ENCODE measurements at regions not wholly inside any gene's neighbourhood (a gene's known extent, or its start where the extent isn't known, plus 50 kb on each side); places are given as distances from the start of the nearest gene placed in this dataset.
"Not testable (repeated sequence)": the region's sequence is repeated elsewhere in the genome, so short reads cannot be mapped to it uniquely, and the experiment has no call there.

DNA sequence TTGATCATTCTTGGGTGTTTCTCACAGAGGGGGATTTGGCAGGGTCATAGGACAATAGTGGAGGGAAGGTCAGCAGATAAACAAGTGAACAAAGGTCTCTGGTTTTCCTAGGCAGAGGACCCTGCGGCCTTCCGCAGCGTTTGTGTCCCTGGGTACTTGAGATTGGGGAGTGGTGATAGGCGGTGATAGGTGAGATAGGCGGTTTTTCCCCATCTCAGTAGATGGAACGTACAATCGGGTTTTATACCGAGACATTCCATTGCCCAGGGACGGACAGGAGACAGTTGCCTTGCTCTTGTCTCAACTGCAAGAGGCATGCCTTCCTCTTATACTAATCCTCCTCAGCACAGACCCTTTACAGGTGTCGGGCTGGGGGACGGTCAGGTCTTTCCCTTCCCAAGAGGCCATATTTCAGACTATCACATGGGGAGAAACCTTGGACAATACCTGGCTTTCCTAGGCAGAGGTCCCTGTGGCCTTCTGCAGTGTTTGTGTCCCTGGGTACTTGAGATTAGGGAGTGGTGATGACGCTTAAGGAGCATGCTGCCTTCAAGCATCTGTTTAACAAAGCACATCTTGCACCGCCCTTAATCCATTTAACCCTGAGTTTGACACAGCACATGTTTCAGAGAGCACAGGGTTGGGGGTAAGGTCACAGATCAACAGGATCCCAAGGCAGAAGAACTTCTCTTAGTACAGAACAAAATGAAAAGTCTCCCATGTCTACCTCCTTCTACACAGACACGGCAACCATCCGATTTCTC lies 86.2 kb downstream of the OR2B2 start:
- DNase-seq, result not testable (repeated sequence)

DNA sequence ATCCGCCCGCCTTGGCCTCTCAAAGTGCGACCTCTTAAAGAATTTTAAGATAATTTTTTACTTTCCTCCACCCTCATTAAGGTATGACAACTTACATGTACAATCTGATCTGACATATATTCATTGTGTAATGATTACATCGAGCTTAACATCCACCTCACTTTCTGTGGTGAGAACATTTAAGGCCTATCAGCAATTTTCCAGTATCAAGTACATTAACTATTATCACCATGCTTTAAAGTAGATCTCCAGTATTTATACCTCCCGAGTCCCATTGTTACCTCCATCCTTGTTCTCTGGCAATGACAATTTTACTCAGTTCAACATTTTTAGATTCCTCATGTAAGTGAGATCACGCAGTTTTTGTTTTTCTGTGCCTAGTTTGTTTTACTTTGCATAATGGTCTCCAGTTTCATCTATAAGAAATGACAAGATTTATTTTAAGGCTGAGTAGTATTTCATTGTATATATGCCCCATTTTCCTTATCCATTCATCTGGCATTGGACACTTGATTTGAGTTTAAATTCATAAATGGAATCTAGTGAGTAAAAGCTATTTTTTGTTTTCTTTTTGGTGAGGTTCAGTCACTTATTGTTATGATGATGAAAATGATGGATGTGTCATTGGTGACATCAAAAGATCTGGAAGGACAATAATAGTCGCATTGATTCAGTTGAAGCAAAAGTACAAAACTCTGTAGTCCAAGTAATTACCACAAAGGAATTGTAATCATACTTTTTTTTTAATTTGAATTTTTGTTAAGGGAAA lies 87.0 kb downstream of the OR2B2 start:
- peak; percentile 31 for DNase-seq

DNA sequence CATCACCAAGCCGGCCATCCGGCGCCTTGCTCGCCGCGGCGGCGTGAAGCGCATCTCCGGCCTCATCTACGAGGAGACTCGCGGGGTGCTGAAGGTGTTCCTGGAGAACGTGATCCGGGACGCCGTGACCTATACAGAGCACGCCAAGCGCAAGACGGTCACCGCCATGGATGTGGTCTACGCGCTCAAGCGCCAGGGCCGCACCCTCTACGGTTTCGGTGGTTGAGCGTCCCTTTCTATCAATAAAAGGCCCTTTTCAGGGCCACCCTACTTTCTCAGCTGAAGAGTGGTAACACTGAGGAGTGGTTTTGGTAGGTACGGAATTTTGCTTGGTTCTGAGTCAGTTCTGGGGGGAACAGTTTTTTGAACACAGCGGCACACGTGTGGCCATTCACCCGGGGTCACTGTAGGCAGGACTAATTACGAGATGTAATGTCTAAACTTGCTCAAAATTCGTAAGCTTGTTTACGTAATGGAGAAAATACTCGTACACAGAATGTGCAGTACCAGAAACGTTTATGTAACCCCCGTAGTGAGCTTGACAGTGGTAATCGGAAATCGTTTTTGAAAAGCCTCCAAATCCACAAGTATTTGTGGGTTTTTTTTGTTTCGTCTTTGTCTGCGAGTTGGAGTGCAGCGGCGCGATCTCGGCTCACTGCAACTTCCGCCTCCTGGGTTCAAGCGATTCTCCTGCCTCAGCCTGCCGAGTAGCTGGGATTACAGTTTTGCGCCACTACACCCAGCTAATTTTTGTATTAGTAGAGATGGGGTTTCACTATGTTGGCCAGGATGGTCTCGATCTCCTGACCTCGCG lies 87.8 kb downstream of the OR2B2 start:
- DNase-seq, result peak; percentile 63

DNA sequence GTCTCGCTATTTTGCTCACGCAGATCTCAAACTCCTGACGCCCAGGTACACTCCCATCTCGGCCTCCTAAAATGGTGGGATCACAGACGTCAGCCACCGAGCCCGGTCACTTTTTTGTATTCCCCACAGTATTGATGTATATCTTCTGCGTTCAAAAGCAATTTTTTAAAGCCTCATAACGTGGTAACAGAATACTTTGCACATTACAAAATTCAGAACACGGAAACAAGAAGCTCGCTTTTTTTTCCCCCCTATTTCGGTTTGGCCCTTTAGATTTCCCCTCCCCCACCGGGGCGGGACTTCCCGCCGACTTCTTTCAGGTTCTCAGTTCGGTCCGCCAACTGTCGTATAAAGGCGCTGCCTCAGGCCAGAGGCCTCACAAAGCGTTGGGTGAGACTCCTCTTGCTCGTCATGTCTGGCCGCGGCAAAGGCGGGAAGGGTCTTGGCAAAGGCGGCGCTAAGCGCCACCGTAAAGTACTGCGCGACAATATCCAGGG lies 88.4 kb downstream of the OR2B2 start:
- DNase-seq, result peak; percentile 77

DNA sequence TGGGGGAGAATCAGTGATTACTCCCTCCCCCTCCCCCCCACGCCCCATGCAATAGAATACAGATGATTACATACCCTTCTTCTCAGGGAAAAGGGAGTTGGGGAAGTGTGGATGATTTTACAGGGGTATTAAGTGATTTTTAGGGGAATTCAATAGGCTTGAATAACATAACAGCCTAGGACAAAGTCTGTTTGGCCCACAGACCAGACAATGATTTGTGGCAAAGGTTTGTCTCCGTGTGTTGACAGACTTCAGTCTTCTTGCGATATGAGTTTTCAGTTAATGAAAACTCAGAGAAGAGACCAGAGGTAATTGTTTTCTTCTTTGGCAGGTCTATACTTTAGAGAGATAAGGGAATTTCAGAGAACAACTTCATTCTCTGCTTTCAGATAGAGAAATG lies 95.3 kb downstream of the OR2B2 start:
- DNase-seq, result no peak

DNA sequence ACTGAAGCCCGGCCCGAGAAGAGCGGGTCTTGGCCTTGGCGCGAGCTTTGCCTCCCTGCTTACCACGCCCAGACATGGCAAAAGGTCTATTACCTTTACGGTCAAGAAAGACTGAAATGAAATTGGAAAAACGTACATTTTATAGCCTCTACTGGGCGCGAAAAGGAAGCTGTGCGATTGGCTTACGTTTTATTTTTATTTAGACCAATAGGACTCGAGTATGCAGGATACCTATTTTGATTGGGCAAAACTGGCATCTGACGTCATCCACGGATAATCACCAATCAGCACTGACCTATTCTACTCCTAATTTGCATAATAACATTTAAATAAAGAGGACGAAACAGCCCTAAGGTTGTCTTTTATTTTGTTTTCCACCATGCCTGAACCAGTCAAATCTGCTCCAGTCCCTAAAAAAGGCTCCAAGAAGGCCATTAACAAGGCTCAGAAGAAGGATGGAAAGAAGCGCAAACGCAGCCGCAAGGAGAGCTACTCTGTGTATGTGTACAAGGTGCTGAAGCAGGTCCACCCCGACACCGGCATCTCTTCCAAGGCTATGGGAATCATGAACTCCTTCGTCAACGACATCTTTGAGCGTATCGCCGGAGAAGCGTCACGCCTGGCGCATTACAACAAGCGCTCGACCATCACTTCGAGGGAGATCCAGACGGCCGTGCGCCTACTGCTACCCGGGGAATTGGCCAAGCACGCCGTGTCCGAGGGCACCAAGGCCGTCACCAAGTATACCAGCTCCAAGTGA lies 97.4 kb downstream of the OR2B2 start:
- no peak for DNase-seq

DNA sequence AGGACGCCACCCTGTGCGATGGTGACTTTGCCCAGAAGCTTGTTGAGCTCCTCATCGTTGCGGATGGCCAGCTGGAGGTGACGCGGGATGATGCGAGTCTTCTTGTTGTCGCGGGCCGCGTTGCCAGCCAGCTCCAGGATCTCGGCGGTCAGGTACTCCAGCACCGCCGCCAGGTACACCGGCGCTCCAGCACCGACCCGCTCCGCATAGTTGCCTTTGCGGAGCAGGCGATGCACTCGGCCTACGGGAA lies 97.9 kb downstream of the OR2B2 start:
- not testable (repeated sequence) for DNase-seq

DNA sequence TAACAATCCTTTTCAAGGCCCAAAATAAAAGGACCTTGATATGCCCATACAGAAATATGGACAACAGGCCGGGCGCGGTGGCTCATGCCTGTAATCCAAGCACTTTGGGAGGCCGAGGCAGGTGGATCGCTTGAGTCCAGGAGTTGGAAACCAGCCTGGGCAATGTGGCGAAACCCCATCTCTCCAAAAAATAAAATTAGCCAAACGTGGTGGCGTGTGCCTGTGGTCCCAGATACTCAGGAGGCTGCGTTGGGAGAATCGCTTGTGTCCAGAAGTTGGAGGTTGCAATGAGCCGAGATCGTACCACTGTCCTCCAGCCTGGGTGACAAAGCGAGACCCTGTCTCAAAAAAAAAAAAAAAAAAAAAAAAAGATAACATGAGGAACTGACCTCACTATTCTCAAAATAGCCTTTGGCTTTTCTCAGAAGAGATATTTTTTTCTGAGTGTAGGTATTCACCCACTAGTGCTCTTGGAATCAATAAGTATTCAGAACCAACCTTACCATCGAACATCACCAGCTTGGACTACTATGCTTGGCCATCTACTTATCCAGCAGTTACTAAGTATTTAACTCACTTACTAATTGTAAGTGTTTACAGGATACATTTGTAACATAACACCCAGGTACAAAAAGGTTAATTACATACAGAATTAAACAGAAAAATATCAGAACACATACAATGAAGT lies 99.2 kb downstream of the OR2B2 start:
- no peak for DNase-seq

DNA sequence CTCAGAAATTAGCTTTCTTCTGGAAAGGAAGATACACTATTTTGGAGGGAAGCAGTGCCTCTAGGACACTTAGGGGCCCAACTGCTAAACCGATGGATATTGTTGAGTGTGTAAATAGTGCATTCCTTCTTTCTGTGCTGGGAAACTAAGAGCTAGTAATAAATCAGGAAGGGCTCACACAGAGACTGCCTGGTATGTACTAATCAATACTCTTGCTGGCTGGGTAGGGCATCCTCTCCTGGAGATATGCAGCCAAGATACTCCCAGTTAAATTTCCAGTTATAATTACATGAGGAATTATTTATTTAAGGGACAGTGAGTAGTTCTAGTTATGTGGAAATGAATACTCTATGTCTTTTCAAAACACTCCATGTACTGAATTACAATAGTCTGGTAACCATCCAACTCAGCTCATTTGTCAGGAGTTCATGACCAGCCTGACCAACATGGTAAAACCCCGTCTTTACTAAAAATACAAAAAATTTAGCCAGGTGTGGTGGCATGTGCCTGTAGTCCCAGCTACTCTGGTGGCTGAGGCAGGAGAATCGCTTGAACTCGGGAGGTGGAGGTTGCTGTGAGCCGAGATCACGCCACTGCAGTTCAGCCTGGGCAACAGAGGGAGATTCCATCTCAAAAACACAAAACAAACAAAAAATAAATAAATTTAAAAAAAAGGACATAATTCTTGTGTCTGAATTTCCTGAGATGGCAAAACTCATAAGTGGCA lies 100.0 kb downstream of the OR2B2 start:
- no peak for DNase-seq

DNA sequence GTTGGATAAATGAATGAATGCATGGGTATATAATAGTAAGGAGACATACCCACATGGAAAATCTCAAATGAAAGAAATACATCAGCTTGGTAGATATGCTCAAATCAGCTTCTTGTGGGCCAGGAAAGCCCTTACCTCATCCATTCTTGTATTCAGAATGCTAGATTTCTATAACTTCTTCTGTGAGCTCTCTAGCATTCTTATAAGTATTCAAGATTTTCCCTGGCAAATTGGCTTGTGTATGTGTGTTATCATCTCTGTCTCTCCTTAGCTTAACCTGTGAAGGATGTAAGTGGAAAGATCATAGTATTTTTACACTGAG lies 100.8 kb downstream of the OR2B2 start:
- no peak for DNase-seq

DNA sequence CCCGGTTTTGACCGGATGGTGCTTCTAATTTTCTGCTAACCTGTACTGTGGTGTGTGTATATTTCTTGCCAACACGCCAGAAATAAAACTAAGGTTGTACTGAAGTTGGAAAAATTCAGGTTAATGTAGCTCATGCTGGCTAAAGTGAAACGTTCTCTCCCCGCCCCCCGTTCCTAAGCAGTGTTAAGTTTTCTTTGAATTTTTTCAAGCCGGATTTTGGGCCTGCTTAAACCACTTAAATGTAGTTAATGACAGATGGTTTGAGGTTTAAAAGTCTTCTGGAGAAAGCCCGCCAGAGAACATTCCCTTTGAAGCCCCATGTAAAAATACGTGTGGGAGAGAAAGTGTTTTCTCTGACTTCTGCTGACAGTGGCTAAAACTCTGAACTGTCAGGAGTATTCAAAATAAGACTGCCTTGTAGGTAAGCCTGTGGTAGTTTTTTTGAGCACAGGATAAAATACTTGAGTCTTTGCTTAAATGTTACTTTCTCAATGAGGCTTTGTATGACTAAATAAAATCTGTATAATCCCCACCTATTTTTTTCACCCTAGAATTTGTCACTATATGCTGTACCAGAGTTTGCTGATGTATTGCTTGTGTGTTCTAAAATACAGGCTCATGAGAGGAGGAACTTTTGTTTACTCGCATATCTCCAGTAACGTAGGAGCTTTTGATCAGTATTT lies 101.3 kb downstream of the OR2B2 start:
- DNase-seq, result no peak

DNA sequence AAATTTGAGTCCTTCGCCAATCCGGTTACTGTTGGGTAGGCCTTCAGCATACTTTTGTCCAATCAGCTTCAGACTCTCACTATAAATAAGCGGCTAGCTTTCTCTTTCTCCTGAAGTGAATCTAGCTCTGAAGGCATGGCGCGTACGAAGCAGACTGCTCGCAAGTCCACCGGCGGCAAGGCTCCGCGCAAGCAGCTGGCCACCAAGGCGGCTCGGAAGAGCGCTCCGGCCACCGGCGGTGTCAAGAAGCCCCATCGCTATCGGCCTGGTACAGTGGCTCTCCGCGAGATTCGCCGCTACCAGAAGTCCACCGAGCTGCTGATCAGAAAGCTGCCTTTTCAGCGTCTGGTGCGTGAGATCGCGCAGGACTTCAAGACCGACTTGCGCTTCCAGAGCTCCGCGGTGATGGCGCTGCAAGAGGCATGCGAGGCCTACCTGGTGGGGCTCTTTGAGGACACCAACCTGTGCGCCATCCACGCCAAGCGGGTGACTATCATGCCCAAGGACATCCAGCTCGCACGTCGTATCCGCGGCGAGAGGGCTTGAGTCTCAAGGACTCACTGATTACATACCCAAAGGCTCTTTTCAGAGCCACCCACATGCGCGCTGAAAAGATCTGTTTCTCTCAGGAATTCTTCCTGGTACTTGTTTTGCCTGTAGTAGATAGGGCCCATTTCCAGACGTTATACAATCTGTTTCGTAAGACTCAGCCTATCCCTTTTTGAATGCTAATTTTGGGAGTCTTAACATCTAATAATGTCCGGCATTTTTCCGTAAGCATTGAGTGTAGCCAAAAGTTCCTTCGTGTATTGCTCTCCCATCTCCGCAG lies 102.0 kb downstream of the OR2B2 start:
- DNase-seq, result peak; percentile 80

DNA sequence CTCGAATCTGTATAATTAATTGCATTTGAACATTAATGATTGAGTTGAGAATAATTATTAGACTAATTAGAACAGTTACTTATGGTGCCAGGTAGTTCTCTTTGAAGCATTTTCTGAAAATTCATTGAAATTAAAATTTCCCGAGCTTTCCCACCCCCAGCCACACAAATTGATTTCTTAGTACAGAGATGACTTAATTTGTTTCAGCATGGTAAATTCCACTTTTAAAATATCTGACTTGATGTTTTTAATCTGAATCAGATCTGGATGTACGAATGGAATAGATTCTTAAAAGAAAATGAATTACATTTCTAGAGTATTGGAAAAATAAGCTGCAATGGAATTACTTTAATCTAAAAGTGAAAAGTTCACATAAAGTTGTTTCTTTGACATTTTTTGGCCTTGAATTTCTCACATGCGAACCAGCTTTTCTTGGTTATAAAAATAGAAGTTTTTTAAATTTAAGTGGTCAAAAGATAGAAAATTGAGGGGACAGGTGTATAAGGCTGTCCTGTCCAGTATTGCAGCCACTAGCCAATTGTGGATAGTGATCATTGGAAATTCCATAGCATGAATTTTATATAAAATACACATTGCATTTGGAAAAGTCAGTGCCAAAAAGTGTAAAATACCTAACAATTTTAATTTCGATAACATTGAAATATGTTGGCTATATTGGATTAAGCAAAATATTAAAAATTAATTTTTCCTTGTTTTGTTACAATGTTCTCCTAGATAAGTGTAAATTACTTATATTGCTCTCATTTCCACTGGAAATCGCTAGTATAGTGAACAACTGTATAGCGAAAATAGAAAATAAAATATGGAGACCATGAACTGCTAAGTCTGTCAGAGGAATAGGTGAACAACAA lies 102.9 kb downstream of the OR2B2 start:
- DNase-seq, result no peak

DNA sequence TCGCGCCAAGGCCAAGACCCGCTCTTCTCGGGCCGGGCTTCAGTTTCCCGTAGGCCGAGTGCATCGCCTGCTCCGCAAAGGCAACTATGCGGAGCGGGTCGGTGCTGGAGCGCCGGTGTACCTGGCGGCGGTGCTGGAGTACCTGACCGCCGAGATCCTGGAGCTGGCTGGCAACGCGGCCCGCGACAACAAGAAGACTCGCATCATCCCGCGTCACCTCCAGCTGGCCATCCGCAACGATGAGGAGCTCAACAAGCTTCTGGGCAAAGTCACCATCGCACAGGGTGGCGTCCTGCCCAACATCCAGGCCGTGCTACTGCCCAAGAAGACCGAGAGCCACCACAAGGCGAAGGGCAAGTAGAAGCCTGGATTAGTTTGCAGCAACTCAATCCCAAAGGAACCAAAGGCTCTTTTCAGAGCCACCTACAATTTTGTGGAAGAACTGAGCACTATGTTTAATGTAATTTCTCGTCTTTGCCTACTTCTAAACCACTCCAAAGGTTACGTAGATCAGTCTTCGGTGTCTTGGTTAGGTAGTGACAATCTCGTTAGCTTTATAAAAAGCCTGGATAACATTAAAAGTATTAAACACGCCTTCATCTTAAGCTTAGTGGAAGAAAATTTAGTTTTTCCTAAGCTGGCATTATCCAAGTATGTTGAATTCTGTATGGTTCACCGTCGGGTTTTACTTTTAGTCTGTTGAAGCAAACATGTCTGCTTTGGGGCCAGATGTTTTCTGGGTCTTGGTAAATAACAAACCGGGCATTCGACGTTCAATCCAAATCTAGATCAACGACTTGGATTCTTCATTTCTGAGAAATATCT lies 103.7 kb downstream of the OR2B2 start:
- DNase-seq, result not testable (repeated sequence)

DNA sequence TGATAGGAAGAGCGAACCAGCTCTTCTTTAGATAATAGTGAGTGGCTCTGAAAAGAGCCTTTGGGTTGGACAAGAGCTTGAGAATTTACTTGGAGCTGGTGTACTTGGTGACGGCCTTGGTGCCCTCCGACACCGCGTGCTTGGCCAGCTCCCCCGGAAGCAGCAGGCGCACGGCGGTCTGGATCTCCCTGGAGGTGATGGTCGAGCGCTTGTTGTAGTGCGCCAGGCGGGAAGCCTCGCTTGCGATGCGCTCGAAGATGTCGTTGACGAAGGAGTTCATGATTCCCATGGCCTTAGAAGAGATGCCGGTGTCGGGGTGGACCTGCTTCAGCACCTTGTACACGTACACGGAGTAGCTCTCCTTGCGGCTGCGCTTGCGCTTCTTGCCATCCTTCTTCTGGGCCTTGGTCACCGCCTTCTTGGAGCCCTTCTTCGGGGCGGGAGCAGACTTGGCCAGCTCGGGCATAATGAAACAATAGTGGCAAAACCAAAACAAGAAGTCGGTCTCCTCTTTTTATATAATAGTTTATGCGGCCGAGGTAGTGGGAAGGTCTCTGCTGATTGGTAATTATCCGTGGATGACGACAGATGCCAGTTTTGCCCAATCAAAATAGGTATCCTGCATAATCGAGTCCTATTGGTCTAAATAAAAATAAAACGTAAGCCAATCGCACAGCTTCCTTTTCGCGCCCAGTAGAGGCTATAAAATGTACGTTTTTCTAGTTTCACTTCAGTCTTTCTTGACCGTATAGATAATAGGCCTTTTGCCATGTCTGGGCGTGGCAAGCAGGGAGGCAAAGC lies 104.6 kb downstream of the OR2B2 start:
- DNase-seq, result not testable (repeated sequence)

DNA sequence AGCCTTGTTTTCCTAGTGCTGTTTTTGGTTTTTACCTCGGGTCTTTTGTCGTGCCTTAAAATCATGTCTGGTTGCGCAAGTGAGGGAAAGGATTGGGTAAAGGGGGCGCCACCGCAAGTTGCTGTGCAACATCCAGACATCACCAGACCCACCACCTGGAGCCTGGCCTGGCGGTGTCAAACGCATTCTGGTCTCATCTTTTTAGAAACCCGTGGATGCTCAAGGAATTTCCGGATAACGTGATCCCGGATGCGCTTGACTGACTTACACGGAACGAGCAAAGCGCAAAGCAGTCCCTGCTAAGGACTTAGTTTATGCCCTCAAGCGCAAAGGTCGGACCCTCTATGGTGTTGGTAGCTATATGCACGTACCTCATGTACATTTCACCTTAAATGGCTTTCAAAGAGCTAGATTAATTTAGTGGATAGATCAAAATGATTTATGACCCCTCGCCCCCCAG lies 105.2 kb downstream of the OR2B2 start:
- no peak for DNase-seq

DNA sequence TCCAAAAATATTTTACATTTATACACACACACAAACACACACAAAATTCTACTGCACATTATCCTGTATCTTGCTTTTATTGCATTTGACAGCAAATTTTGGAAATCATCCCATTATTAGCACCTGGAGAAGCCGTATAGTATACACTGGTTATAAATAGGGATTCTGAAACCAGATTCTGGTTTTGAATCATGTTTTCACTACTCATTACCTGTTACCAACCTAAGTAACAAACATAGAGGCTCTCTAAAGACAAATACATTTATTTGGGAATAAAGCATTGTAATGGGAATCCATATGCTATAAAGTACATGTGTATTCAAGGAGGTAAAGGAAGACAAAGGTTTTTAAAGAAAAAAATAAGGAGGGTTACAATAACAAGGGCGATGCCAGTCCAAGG lies 106.8 kb downstream of the OR2B2 start:
- no peak for DNase-seq
